BLaER1 (cell line): ENCODE measurements at regions not wholly inside any gene's neighbourhood (a gene's known extent, or its start where the extent isn't known, plus 50 kb on each side); places are given as distances from the start of the nearest gene placed in this dataset.
"Not testable (repeated sequence)": the region's sequence is repeated elsewhere in the genome, so short reads cannot be mapped to it uniquely, and the experiment has no call there.

Source experiments
- H3K27ac ChIP-seq: shearing (Covaris generic); formaldehyde crosslinking; 2 replicates; pipeline ENCODE4 v1.8.1; 2022
- H3K27me3 ChIP-seq: shearing (Covaris generic); formaldehyde crosslinking; 2 replicates; pipeline ENCODE4 v1.8.1; 2022
- H3K36me3 ChIP-seq: shearing (Covaris generic); formaldehyde crosslinking; 2 replicates; pipeline ENCODE4 v1.8.1; 2022
- H3K4me1 ChIP-seq: shearing (Covaris generic); formaldehyde crosslinking; 2 replicates; pipeline ENCODE4 v1.8.1; 2022
- H3K4me2 ChIP-seq: shearing (Covaris generic); formaldehyde crosslinking; 2 replicates; pipeline ENCODE4 v1.8.1; 2022
- H3K4me3 ChIP-seq: shearing (Covaris generic); formaldehyde crosslinking; 2 replicates; pipeline ENCODE4 v1.8.1; 2022
- H3K9ac ChIP-seq: shearing (Covaris generic); formaldehyde crosslinking; 2 replicates; pipeline ENCODE4 v1.8.1; 2022
- H3K9me3 ChIP-seq: shearing (Covaris generic); formaldehyde crosslinking; 2 replicates; pipeline ENCODE4 v1.8.1; 2022
- H4K20me1 ChIP-seq: shearing (Covaris generic); formaldehyde crosslinking; 2 replicates; pipeline ENCODE4 v1.8.1; 2022
- Cebpa-rat ChIP-seq: shearing (Covaris generic); IDR thresholded peaks from 2 replicates; pipeline ENCODE4 v1.8.1; 2022

- Histone ChIP-seq H3K27me3 (no peaks in the 10 kb centered on the region), H3K9me3 (no peaks in the 10 kb centered on the region), H3K4me2 (no peak overlapping the region), H3K4me3 (no peak overlapping the region), H3K4me1 (no peaks in the 10 kb centered on the region), H3K27ac (no peak overlapping the region), H3K9ac (no peak overlapping the region), H4K20me1 (no peaks in the 10 kb centered on the region), H3K36me3 (no peaks in the 10 kb centered on the region)
- no peak for TF ChIP-seq Cebpa-rat
Observed at GRCh38 chr6:147691446-147691845, 183.0 kb downstream of the SAMD5 start.

GRCh38 chr6:147693181-147693580 is 184.7 kb downstream of the SAMD5 start:
- Histone ChIP-seq H3K9me3 (no peaks in the 10 kb centered on the region), H3K4me2 (no peak overlapping the region), H3K4me1 (no peaks in the 10 kb centered on the region), H4K20me1 (no peaks in the 10 kb centered on the region), H3K36me3 (no peaks in the 10 kb centered on the region), H3K27me3 (no peaks in the 10 kb centered on the region), H3K27ac (no peak overlapping the region), H3K4me3 (no peak overlapping the region), H3K9ac (no peak overlapping the region)
- no peak for TF ChIP-seq Cebpa-rat

- not testable (repeated sequence) for H3K4me3 ChIP-seq, H3K4me1 ChIP-seq, H3K27ac ChIP-seq, H3K4me2 ChIP-seq, H4K20me1 ChIP-seq, H3K9me3 ChIP-seq, H3K27me3 ChIP-seq, H3K36me3 ChIP-seq, H3K9ac ChIP-seq
Observed at GRCh38 chr6:147694556-147694955, 186.1 kb downstream of the SAMD5 start.

- H3K4me3 ChIP-seq, result no peak overlapping the region
- no peak for TF ChIP-seq Cebpa-rat
- no peaks in the 10 kb centered on the region for H3K9me3 ChIP-seq
- H4K20me1 ChIP-seq, result no peaks in the 10 kb centered on the region
- no peaks in the 10 kb centered on the region for H3K4me1 ChIP-seq
- no peak overlapping the region for H3K27ac ChIP-seq
- H3K27me3 ChIP-seq, result no peaks in the 10 kb centered on the region
- H3K9ac ChIP-seq, result no peak overlapping the region
- H3K4me2 ChIP-seq, result no peak overlapping the region
- no peaks in the 10 kb centered on the region for H3K36me3 ChIP-seq
Observed at GRCh38 chr6:147695819-147696218, 187.3 kb downstream of the SAMD5 start.

GRCh38 chr6:147699140-147699539 is 190.7 kb downstream of the SAMD5 start:
- Histone ChIP-seq H3K27ac (no peak overlapping the region), H3K9me3 (no peaks in the 10 kb centered on the region), H3K9ac (no peak overlapping the region), H3K4me1 (no peaks in the 10 kb centered on the region), H3K36me3 (no peaks in the 10 kb centered on the region), H3K27me3 (no peaks in the 10 kb centered on the region), H3K4me3 (no peak overlapping the region), H4K20me1 (no peaks in the 10 kb centered on the region), H3K4me2 (no peak overlapping the region)
- no peak for TF ChIP-seq Cebpa-rat

- H3K4me1 ChIP-seq, result no peaks in the 10 kb centered on the region
- no peak overlapping the region for H3K4me2 ChIP-seq
- TF ChIP-seq Cebpa-rat, result no peak
- no peaks in the 10 kb centered on the region for H3K27me3 ChIP-seq
- no peak overlapping the region for H3K9ac ChIP-seq
- H3K36me3 ChIP-seq, result no peaks in the 10 kb centered on the region
- no peak overlapping the region for H3K4me3 ChIP-seq
- no peaks in the 10 kb centered on the region for H4K20me1 ChIP-seq
- no peaks in the 10 kb centered on the region for H3K9me3 ChIP-seq
- no peak overlapping the region for H3K27ac ChIP-seq
Observed at GRCh38 chr6:147699637-147700036, 191.1 kb downstream of the SAMD5 start.

GRCh38 chr6:147700436-147701209 is 192.1 kb downstream of the SAMD5 start:
- TF ChIP-seq Cebpa-rat, result no peak
- H3K27ac ChIP-seq, result no peak overlapping the region
- no peaks in the 10 kb centered on the region for H3K4me1 ChIP-seq
- H3K4me2 ChIP-seq, result no peak overlapping the region
- H3K27me3 ChIP-seq, result no peaks in the 10 kb centered on the region
- H3K9ac ChIP-seq, result no peak overlapping the region
- no peaks in the 10 kb centered on the region for H3K9me3 ChIP-seq
- H3K4me3 ChIP-seq, result no peak overlapping the region
- H3K36me3 ChIP-seq, result no peaks in the 10 kb centered on the region
- no peaks in the 10 kb centered on the region for H4K20me1 ChIP-seq

GRCh38 chr6:147704691-147705090 is 196.2 kb downstream of the SAMD5 start:
- no peaks in the 10 kb centered on the region for H4K20me1 ChIP-seq
- no peaks in the 10 kb centered on the region for H3K9me3 ChIP-seq
- H3K4me2 ChIP-seq, result no peak overlapping the region
- no peaks in the 10 kb centered on the region for H3K27me3 ChIP-seq
- no peaks in the 10 kb centered on the region for H3K4me1 ChIP-seq
- H3K27ac ChIP-seq, result no peak overlapping the region
- H3K4me3 ChIP-seq, result no peak overlapping the region
- no peak overlapping the region for H3K9ac ChIP-seq
- no peaks in the 10 kb centered on the region for H3K36me3 ChIP-seq
- TF ChIP-seq Cebpa-rat, result no peak

GRCh38 chr6:147707524-147707923 is 199.0 kb downstream of the SAMD5 start:
- H3K4me1 ChIP-seq, result no peaks in the 10 kb centered on the region
- H3K27me3 ChIP-seq, result no peaks in the 10 kb centered on the region
- no peak for TF ChIP-seq Cebpa-rat

GRCh38 chr6:147708170-147708569 is 199.7 kb downstream of the SAMD5 start:
- no peak overlapping the region for H3K4me3 ChIP-seq
- no peaks in the 10 kb centered on the region for H3K27me3 ChIP-seq
- no peaks in the 10 kb centered on the region for H3K4me1 ChIP-seq
- H3K27ac ChIP-seq, result no peak overlapping the region
- no peaks in the 10 kb centered on the region for H4K20me1 ChIP-seq
- no peak overlapping the region for H3K4me2 ChIP-seq
- H3K36me3 ChIP-seq, result no peaks in the 10 kb centered on the region
- no peak overlapping the region for H3K9ac ChIP-seq
- H3K9me3 ChIP-seq, result no peaks in the 10 kb centered on the region
- no peak for TF ChIP-seq Cebpa-rat

More at GRCh38 chr6:147707524-147707923, 199.0 kb downstream of the SAMD5 start:
- H3K9me3 ChIP-seq, result no peaks in the 10 kb centered on the region
- no peak overlapping the region for H3K4me3 ChIP-seq
- no peak overlapping the region for H3K9ac ChIP-seq
- no peaks in the 10 kb centered on the region for H3K36me3 ChIP-seq
- no peak overlapping the region for H3K4me2 ChIP-seq
- no peaks in the 10 kb centered on the region for H4K20me1 ChIP-seq
- H3K27ac ChIP-seq, result no peak overlapping the region
